ENCODE measurements at regions not wholly inside any gene's neighbourhood (a gene's known extent, or its start where the extent isn't known, plus 50 kb on each side); places are given as distances from the start of the nearest gene placed in this dataset.

DNA sequence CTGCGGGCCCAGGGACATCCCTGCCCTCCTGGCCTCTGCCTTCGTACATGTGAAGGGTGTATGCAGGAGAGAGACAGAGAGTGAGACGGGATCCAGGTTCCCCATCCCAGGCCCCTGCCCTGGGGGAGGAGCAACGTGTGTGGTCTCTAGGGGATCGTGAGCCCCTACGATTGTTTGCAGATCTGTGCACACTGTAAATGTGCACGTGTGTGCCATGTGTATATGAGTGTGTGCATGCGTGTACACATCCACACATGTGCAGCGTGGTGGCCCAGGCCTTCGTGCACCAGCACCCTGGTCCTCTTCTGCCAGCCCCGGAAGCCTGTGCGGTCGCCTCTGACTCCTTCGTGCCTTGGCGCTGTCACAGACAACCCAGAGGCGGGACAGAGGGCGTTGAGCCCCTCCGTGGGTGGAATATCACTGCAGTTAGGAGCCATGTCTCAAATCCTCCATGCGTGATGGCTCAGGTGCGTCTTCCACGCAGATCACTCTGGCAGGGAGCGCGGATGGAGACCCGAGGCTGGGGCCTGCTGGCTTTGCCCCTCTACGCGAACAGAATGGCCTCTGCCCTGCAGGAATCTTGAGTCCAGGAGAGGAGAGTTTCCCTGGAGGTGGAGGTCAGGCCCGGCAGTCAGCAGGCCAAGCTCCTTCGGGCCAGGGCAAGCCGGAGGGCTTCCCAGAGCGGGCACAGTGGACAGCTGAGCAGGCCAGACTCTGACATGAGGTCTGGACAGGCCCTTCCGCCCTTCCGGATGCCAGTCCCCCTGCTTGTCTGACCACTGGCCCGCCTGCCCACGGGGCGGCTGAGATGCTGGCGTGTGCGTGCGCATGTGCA, 97.5 kb downstream of the UNCX start:
- ChIA-PET CTCF (no interaction called here), POLR2A (no interaction called here)
- no peak for DNase-seq
- intact Hi-C loops (cut with micrococcal nuclease): no loop called here
- Mint-ChIP-seq H3K9me3 (no peaks in the 10 kb centered on the region), H3K27ac (no peak overlapping the region), H3K4me1 (ENCODE audit: low read depth) (no peaks in the 10 kb centered on the region), H3K4me3 (no peak overlapping the region), H3K27me3 (peaks cover 21% of the 10 kb centered on the region), H3K36me3 (no peaks in the 10 kb centered on the region)

DNA sequence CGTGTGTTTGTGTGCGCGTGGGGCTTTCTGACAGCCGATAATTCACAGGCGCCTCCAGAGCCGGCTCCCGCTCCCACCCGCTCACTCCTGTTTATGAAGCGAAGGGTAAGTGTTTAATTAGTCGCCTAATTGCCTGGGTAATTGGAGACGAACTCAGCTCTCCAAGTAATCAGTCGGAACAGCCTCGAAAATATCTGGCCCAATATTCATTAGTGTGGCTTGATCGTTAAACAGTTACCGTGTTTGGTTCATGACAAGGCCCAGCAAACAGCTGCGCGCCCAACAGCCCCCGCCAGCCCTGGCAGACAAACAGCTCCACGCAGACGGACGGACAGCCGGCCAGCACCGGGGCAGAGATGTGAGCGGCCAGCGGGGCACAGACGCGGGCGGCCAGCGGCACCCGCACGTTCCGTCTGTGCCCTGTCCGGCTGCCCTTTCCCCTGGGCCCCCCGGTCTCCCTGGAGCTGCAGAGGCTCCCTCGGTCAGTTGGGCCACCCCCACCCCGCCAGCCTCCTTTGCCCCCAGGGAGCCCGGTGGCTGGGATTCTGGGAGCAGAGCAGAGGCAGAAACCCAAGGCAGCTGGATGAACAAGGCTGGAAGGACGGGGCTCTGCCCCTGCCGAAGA, 98.2 kb downstream of the UNCX start:
- intact Hi-C loops (cut with micrococcal nuclease): no loop called here
- Mint-ChIP-seq H3K27me3 (peaks cover 22% of the 10 kb centered on the region), H3K27ac (no peak overlapping the region), H3K4me1 (ENCODE audit: low read depth) (no peaks in the 10 kb centered on the region), H3K4me3 (no peak overlapping the region), H3K36me3 (no peaks in the 10 kb centered on the region), H3K9me3 (no peaks in the 10 kb centered on the region)
- CTCF ChIA-PET: no interaction called here
- DNase-seq: no peak
- POLR2A ChIA-PET: no interaction called here

DNA sequence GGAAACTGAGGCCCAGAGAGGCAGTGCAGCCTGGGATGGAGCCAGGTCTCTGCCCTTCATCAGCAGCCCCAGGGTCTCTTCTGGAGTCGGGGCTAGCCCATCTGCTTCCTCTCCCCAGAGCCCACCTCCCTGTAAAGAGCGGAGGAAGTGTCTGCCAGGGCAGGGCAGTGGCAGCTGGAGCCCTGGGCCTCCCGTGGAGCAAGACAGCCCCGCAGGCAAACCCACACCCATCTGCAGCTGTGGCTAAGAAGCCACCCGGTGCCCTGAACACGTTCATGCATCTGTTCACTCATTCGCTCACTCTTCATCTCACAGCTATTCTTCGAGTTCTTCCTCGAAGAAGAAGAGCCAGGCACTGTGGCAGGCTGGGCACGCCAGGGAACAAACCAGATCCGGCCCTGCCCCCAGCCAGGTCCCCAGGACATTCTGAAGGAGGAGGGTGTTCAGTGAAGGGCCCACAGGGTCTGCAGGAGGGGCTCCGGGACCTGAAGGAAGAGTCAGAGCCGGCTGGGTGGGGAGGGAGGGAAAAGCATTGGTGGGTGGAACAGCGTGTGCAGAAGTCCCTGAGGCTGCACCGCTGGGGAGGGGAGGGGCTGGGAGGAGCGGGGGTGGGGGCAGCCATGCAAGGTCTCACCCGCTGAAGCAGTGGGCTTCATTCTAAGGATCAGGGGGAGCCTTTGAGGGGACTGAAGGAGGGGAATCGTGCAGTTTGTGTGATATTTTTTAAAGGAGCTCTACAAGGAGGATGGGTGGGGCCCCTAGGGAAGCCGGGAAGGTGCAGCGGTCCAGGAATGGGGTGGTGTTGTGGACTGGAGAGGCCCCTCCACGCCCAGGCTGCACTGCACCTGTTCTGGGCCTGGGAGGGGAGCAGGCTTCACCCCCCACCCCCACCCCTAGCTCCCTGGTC, 99.1 kb downstream of the UNCX start:
- CTCF ChIA-PET: no interaction called here
- Mint-ChIP-seq H3K9me3 (peaks cover 7% of the 10 kb centered on the region), H3K27ac (no peak overlapping the region), H3K4me3 (no peak overlapping the region), H3K4me1 (ENCODE audit: low read depth) (no peaks in the 10 kb centered on the region), H3K27me3 (peaks cover 22% of the 10 kb centered on the region), H3K36me3 (no peaks in the 10 kb centered on the region)
- DNase-seq: no peak
- POLR2A ChIA-PET: no interaction called here
- intact Hi-C loops (cut with micrococcal nuclease): no loop called here

DNA sequence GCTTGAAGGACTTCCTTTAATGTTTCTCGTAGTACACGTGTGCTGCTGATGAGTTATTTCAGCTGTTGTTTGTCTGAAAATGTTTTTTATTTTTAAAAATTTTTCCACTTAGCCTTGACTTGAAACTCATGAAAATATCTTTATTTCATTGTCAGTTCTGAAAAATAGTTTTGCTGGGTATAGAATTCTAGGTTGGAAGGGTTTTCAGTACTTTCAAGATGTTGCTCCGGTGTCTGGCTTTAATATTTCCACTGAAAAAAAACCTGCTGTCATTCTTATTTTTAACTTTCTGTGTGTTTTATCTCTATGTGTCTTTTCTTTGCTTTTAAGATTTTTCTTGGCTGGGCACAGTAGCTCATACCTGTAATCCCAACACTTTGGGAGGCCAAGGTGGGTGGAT, 103.8 kb downstream of the UNCX start:
- H3K9me3 Mint-ChIP-seq: peaks cover 24% of the 10 kb centered on the region
- POLR2A ChIA-PET: no interaction called here
- H3K27ac Mint-ChIP-seq: no peak overlapping the region
- CTCF ChIA-PET: no interaction called here
- H3K36me3 Mint-ChIP-seq: peaks cover 4% of the 10 kb centered on the region
- intact Hi-C loops (cut with micrococcal nuclease): no loop called here
- H3K27me3 Mint-ChIP-seq: peaks cover 29% of the 10 kb centered on the region
- H3K4me1 Mint-ChIP-seq (ENCODE audit: low read depth): no peaks in the 10 kb centered on the region
- no peak for DNase-seq
- H3K4me3 Mint-ChIP-seq: no peak overlapping the region

DNA sequence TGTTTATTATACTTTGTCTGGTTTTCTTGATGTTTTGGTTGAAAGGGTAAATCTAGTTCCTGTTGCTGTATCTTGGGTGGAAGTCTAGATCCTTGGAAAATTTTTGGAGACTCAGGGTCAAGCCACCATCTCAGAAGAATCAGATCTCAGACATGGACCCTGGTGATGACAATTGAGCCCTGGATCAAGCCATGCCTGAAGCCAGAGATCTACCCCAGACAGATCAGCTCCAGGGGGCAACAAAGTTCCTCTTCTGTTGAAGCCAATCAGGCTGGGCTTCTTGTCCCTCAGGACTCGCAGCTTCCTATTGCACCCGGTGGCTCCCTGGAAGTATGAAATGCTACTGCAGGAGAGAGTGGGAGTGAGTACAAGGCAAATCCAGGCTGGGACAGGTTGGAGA, 106.9 kb downstream of the UNCX start:
- no peak for DNase-seq
- peaks cover 14% of the 10 kb centered on the region for H3K27me3 Mint-ChIP-seq
- no peak overlapping the region for H3K27ac Mint-ChIP-seq
- CTCF ChIA-PET: no interaction called here
- intact Hi-C loops (cut with micrococcal nuclease): no loop called here
- POLR2A ChIA-PET: no interaction called here
- H3K4me1 Mint-ChIP-seq (ENCODE audit: low read depth): no peaks in the 10 kb centered on the region
- H3K4me3 Mint-ChIP-seq: no peak overlapping the region
- peaks cover 4% of the 10 kb centered on the region for H3K36me3 Mint-ChIP-seq
- peaks cover 24% of the 10 kb centered on the region for H3K9me3 Mint-ChIP-seq

DNA sequence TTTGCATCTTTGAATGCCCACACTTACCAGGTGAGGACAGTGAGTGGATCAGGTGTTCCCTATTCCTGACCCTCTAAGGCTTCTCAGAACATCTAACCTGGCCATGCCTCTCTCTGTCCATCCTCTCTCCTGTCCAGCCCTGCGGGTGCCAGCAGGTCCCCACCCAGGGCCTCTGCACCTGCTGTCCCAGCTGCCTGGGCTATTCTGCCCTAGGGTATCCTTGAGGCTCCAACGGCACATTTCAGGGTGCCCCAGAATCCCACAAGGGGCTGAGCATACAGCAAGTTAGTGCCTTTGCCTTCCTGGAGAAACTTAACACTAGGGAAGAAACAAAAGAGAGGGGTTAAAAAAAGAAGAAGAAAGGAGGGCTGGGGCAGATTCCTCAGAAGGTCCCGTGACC, 107.4 kb downstream of the UNCX start:
- ChIA-PET POLR2A (no interaction called here), CTCF (no interaction called here)
- no peak overlapping the region for H3K4me3 Mint-ChIP-seq

DNA sequence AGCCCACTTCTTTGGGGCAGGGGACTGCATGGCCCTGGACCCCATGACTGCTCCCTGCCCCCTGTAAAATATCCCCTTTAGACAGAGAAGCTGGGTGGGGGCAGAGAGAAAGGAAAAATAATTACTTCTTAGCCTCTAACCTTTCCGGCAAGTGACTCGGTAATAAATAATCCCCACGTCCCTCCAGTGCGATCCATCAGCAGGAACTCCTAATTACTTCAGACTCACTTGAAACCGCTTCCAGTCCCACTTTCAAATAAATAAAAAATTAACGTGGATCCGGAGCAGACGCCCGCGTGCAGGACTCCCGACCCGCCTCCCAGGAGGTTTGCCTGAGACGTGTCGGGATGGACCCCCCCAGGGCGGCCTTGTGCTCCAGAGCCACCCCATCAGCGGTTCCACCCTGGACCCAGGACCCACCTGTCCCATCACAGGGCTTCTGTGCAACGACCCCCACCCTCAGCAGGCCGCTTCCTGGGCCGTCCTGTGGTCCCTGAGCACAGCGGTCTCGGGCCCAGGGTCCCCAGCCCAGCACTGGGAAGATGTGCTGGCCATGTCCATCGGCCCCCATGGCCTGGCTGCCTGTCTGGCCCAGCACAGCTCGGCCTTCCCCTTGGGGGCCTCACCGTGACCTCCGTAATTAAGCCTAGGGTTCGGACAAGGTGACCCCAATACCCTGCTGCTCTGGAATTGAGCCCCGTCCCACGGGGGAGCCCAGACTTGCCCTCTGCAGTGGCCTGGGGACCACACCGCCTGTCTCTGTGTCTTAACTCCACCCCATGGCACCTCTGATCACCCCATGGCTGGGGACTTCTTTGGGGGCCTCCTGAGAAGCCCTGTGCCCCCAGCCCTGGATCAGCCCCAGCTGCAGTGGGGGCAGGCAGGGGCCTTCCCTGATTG, 108.0 kb downstream of the UNCX start:
- peaks cover 4% of the 10 kb centered on the region for H3K36me3 Mint-ChIP-seq
- H3K27me3 Mint-ChIP-seq: peaks cover 10% of the 10 kb centered on the region
- ChIA-PET CTCF (no interaction called here), POLR2A (no interaction called here)
- H3K4me1 Mint-ChIP-seq (ENCODE audit: low read depth): no peaks in the 10 kb centered on the region
- DNase-seq: no peak
- H3K4me3 Mint-ChIP-seq: no peak overlapping the region
- peaks cover 24% of the 10 kb centered on the region for H3K9me3 Mint-ChIP-seq
- intact Hi-C loops (cut with micrococcal nuclease): no loop called here
- no peak overlapping the region for H3K27ac Mint-ChIP-seq

More for the DNA sequence above, 107.4 kb downstream of the UNCX start:
- peaks cover 24% of the 10 kb centered on the region for H3K9me3 Mint-ChIP-seq
- DNase-seq: no peak
- peaks cover 12% of the 10 kb centered on the region for H3K27me3 Mint-ChIP-seq
- peaks cover 4% of the 10 kb centered on the region for H3K36me3 Mint-ChIP-seq
- intact Hi-C loops (cut with micrococcal nuclease): no loop called here
- no peaks in the 10 kb centered on the region for H3K4me1 Mint-ChIP-seq (ENCODE audit: low read depth)
- no peak overlapping the region for H3K27ac Mint-ChIP-seq

DNA sequence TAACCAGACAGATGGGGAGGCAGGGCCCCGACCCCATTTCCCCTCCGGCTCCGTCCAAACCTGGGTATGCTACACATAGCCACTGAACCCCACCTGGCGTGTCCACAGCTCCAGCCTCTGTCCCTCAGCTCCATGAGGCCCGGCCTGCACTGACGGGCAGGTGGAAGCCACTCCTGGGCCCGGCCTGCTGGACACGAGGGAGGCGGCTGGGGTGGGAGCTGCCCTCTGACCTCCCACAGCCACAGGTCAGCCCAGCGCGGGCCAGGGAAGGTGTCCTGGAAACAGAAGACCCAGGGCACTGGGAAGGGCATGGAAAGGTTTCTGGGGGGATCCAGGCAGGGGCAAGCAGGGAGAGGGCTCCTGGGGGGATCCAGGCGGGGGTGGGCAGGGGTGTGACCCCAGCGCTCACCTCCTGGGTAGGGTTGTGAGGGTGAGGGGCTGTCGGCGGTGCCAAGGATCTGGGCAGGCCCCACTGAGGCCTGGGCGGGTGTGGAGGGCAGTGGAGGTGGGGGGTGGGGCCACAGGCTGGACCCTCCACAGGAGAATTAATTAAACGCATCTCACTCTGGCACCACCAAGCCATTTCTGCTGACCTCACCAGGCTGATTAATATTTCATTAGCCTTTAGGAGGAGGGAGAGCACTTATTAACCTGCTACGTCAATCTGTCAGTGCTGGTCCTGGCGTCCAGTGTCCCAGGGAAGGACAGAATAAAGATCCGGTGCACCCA, 108.9 kb downstream of the UNCX start:
- Mint-ChIP-seq H3K36me3 (peaks cover 4% of the 10 kb centered on the region), H3K27me3 (peaks cover 9% of the 10 kb centered on the region), H3K4me1 (ENCODE audit: low read depth) (no peaks in the 10 kb centered on the region), H3K27ac (no peak overlapping the region), H3K4me3 (no peak overlapping the region), H3K9me3 (peaks cover 19% of the 10 kb centered on the region)
- DNase-seq: no peak
- ChIA-PET CTCF (no interaction called here), POLR2A (no interaction called here)
- intact Hi-C loops (cut with micrococcal nuclease): no loop called here

DNA sequence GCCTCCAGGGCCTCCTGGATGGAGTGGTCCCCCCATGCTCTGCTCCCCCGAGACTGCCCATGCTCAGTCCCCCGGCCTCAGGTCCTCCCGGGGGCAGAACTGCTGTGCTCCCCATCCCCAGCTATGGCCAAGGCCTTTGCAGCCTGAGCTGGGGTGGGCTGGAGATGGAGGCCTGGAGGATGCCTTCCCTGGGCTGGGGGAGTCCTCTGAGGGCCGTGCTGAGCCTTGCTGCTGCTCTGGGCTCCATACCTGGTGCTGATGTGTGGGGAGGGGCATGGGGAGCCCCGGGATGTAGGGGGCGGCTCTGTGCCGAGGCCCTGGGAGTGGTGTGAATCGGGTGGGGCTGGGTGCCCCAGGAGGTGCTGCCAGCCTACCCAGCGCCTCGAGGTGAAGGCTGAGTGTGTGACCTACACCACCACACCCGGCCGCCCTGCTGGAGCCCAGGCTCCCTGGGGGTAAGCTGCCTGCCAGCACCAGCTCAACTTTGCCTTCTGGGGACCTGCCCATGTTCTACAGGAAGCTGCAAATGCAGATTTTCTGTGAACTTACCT, 109.5 kb downstream of the UNCX start:
- Mint-ChIP-seq H3K27ac (no peak overlapping the region), H3K27me3 (peaks cover 9% of the 10 kb centered on the region), H3K36me3 (peaks cover 4% of the 10 kb centered on the region), H3K4me1 (ENCODE audit: low read depth) (no peaks in the 10 kb centered on the region), H3K4me3 (no peak overlapping the region), H3K9me3 (peaks cover 15% of the 10 kb centered on the region)
- no peak for DNase-seq
- intact Hi-C loops (cut with micrococcal nuclease): no loop called here
- POLR2A ChIA-PET: no interaction called here
- CTCF ChIA-PET: no interaction called here

DNA sequence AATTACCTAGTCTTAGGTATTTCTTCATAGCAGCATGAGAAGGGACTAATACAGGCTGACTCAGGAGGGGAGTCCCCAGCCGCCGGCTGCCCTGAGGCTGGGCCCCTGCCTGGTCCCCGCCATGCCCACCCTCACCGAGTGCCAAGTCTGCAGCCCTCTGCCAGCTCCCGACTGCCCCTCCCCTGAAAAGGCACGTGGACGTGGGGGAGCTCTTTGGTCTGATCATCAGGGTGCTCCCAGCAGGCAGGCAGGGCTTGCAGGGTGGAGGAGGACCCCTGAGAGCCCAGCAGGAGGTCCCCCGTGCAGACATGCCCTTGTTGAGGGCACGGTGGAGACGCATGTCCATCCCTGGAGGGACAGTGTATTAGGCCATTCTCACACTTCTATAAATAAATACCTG, 110.9 kb downstream of the UNCX start:
- Mint-ChIP-seq H3K36me3 (peaks cover 2% of the 10 kb centered on the region), H3K4me1 (ENCODE audit: low read depth) (no peaks in the 10 kb centered on the region), H3K27me3 (peaks cover 10% of the 10 kb centered on the region), H3K9me3 (peaks cover 6% of the 10 kb centered on the region), H3K4me3 (no peak overlapping the region), H3K27ac (no peak overlapping the region)
- intact Hi-C loops (cut with micrococcal nuclease): no loop called here
- CTCF ChIA-PET: no interaction called here
- DNase-seq: no peak
- POLR2A ChIA-PET: no interaction called here

DNA sequence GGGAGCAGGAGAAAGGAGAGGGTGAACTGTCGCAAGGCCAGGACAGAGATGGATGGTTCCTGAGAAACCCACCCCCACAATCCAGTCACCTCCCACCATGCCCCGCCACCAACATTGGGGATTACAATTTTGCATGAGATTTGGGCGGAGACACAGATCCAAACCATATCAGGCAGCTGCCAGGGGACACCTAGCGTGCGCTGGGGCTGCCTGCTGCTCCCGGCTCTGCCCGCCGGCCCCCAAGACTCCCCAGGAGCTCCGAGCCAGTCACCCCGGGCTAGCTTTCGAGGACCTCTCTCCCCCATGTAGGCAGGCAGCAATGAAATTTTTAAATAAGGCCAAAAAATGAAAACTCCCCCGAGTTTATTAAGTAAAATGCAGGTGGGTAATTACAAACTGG, 111.7 kb downstream of the UNCX start:
- Mint-ChIP-seq H3K9me3 (peaks cover under 1% of the 10 kb centered on the region), H3K4me3 (no peak overlapping the region), H3K27me3 (peaks cover 8% of the 10 kb centered on the region), H3K36me3 (no peaks in the 10 kb centered on the region), H3K27ac (no peak overlapping the region), H3K4me1 (ENCODE audit: low read depth) (no peaks in the 10 kb centered on the region)
- no peak for DNase-seq
- ChIA-PET POLR2A (no interaction called here), CTCF (no interaction called here)
- intact Hi-C loops (cut with micrococcal nuclease): no loop called here

All from activated CD4-positive, alpha-beta memory T cell treated with anti-CD3 and anti-CD28 coated beads for 36 hours (primary cell).